AG04450 (cell line): ENCODE measurements at regions not wholly inside any gene's neighbourhood (a gene's known extent, or its start where the extent isn't known, plus 50 kb on each side); places are given as distances from the start of the nearest gene placed in this dataset.

Experiments
- CTCF ChIA-PET: fragments of 300-600, 350-600 bp; formaldehyde crosslinking; extraction: SDS; loops from one replicate; lab custom pipeline; 2022; ENCODE audit warnings: antibody characterized with exemption, inconsistent platforms; lab: Charles Lee
- POLR2A ChIA-PET: fragments of 350-600 bp; formaldehyde crosslinking; extraction: SDS; loops from one replicate; lab custom pipeline; 2021; ENCODE audit warnings: antibody characterized with exemption, inconsistent platforms; lab: Yijun Ruan, JAX
- DNase-seq: peaks from one replicate; pipeline ENCODE4 v3.0.0-alpha.2; 2011; ENCODE audit warnings: low read depth, low spot score
- H3K27ac ChIP-seq: one replicate; pipeline ENCODE4 v1.5.1; 2012; ENCODE audit warnings: low read depth, low read length, control low read depth
- H3K27me3 ChIP-seq: one replicate; pipeline ENCODE4 v1.6.0; 2012; ENCODE audit warnings: low read length; ENCODE audit not compliant: control insufficient read depth, insufficient read depth
- H3K4me3 ChIP-seq: 2 replicates; pipeline ENCODE4 v1.5.1; 2011; ENCODE audit warnings: mild to moderate bottlenecking, low read depth, low read length, control low read depth
- H3K9me3 ChIP-seq: 2 replicates; pipeline ENCODE4 v1.5.1; 2012; ENCODE audit warnings: low read length; ENCODE audit not compliant: control insufficient read depth, insufficient read depth
- CTCF ChIP-seq: IDR thresholded peaks from 2 replicates; pipeline ENCODE4 v1.5.1; 2011; ENCODE audit warnings: low read depth, low read length, control low read depth, inconsistent platforms

- no peak overlapping the region for H3K27ac ChIP-seq
- POLR2A ChIA-PET = no interaction called here
- no peaks in the 10 kb centered on the region for H3K27me3 ChIP-seq
- no peaks in the 10 kb centered on the region for H3K9me3 ChIP-seq
- no peak for DNase-seq
- no peak for TF ChIP-seq CTCF
- no peak overlapping the region for H3K4me3 ChIP-seq
- CTCF ChIA-PET = no interaction called here
These were observed 97.3 kb upstream of the SMIM21 start for GRCh38 chr18:75524841-75525240.

GRCh38 chr18:75524181-75524580 is 96.7 kb upstream of the SMIM21 start:
- no peak for DNase-seq
- no peak overlapping the region for H3K27ac ChIP-seq
- POLR2A ChIA-PET = no interaction called here

GRCh38 chr18:75521816-75522215 is 94.3 kb upstream of the SMIM21 start:
- Histone ChIP-seq H3K4me3 (no peak overlapping the region), H3K27me3 (peaks cover under 1% of the 10 kb centered on the region), H3K27ac (no peak overlapping the region), H3K9me3 (no peaks in the 10 kb centered on the region)
- no peak for DNase-seq
- ChIA-PET POLR2A (no interaction called here), CTCF (no interaction called here)
- TF ChIP-seq CTCF = no peak

More at GRCh38 chr18:75524181-75524580, 96.7 kb upstream of the SMIM21 start:
- CTCF ChIA-PET = no interaction called here
- Histone ChIP-seq H3K27me3 (no peaks in the 10 kb centered on the region), H3K4me3 (no peak overlapping the region), H3K9me3 (no peaks in the 10 kb centered on the region)
- TF ChIP-seq CTCF = no peak

- no peak for DNase-seq
These were observed 90.5 kb upstream of the SMIM21 start for GRCh38 chr18:75518007-75518406.

GRCh38 chr18:75517286-75517685 is 89.8 kb upstream of the SMIM21 start:
- DNase-seq = no peak
- POLR2A ChIA-PET = no interaction called here
- H3K9me3 ChIP-seq = peaks cover 7% of the 10 kb centered on the region
- H3K27me3 ChIP-seq = peaks cover 2% of the 10 kb centered on the region
- TF ChIP-seq CTCF = no peak
- H3K27ac ChIP-seq = no peak overlapping the region
- H3K4me3 ChIP-seq = no peak overlapping the region
- CTCF ChIA-PET = no interaction called here

More at GRCh38 chr18:75518007-75518406, 90.5 kb upstream of the SMIM21 start:
- peaks cover 7% of the 10 kb centered on the region for H3K9me3 ChIP-seq
- ChIA-PET CTCF (no interaction called here), POLR2A (no interaction called here)
- H3K27ac ChIP-seq = no peak overlapping the region
- peaks cover 2% of the 10 kb centered on the region for H3K27me3 ChIP-seq
- H3K4me3 ChIP-seq = no peak overlapping the region
- TF ChIP-seq CTCF = no peak
